T-helper 2 cell treated with Interferon-gamma antibody and Interleukin-4, amounts not matched to agents 5 μg/mL and 100 μg/mL, for 36 hours (primary cell): ENCODE measurements at regions not wholly inside any gene's neighbourhood (a gene's known extent, or its start where the extent isn't known, plus 50 kb on each side); places are given as distances from the start of the nearest gene placed in this dataset.
"Not testable (repeated sequence)": the region's sequence is repeated elsewhere in the genome, so short reads cannot be mapped to it uniquely, and the experiment has no call there.

ENCODE experiments used
- DNase-seq: peaks from one replicate; pipeline ENCODE4 v3.0.0; 2021; ENCODE audit warnings: low spot score
- H3K27ac Mint-ChIP-seq: one replicate; pipeline ENCODE4 v1.8.0; 2021; ENCODE audit warnings: mild to moderate bottlenecking, mixed read lengths
- H3K27me3 Mint-ChIP-seq: one replicate; pipeline ENCODE4 v1.8.0; 2021; ENCODE audit warnings: low read depth, mixed read lengths
- H3K36me3 Mint-ChIP-seq: one replicate; pipeline ENCODE4 v1.8.0; 2021; ENCODE audit warnings: low read depth, mixed read lengths
- H3K4me1 Mint-ChIP-seq: one replicate; pipeline ENCODE4 v1.8.0; 2021; ENCODE audit warnings: low read depth, mixed read lengths
- H3K4me3 Mint-ChIP-seq: one replicate; pipeline ENCODE4 v1.8.0; 2022; ENCODE audit warnings: mild to moderate bottlenecking, moderate library complexity, mixed read lengths
- H3K9me3 Mint-ChIP-seq: one replicate; pipeline ENCODE4 v1.8.0; 2021; ENCODE audit warnings: mixed read lengths

DNA sequence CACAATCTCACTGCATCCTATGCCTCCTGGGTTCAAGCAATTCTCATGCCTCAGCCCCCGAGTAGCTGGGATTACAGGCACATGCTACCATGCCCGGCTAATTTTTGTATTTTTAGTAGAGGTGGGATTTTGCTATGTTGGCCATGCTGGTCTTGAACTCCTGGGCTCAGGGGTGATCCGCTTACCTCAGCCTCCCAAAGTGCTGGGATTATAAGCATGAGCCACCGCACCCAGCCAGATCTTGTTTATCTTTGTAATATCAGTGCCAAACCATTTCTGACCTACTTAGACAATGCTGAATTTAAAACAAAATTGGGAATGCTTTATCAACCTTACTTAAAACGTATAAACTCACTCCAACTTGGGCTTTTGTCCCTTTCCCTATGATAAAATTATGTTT, 103.7 kb upstream of the GBE1 start:
- not testable (repeated sequence) for H3K4me1 Mint-ChIP-seq, H3K27me3 Mint-ChIP-seq, H3K9me3 Mint-ChIP-seq, H3K36me3 Mint-ChIP-seq, H3K4me3 Mint-ChIP-seq, DNase-seq, H3K27ac Mint-ChIP-seq

DNA sequence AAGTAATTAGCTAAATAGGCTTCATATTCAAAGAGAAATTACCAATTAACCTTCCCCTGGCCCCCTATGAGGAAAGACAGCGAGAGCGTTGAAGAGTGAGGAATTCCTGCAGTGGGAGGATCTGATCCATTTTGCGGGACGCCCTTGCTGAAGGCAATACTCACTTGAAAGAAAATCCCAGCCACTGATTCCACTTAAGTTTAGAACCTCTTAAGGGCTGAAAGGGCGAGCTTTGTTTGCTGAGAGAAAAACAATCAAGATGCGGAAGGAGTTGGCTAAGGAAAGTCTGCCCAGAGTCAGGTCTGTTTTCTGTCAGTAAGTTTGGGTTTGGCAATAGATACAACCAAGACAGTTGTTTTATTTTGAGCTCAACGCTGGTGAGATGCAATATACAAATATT, 102.8 kb upstream of the GBE1 start:
- no peak overlapping the region for H3K27ac Mint-ChIP-seq
- H3K36me3 Mint-ChIP-seq = no peaks in the 10 kb centered on the region
- no peak overlapping the region for H3K4me3 Mint-ChIP-seq
- DNase-seq = no peak
- H3K4me1 Mint-ChIP-seq = peaks cover 4% of the 10 kb centered on the region
- no peaks in the 10 kb centered on the region for H3K9me3 Mint-ChIP-seq
- H3K27me3 Mint-ChIP-seq = no peaks in the 10 kb centered on the region

DNA sequence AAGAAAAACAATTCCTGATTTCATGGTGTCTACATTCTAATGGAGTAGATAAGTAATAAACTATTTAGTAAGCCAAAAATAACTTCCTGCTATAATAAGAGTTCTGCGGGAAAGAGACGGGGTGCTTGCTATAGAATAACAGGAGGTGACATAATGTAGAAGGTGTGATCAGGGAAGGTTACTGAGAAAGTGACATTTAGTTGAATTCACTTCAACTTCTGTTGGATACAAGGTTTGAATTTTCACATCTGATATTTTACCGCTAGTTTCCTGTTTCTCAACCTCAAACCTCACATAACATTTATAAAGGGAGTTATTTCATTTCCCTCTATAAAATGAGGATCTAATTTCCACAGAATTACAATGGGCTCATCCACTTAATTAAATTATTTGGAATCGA, 102.3 kb upstream of the GBE1 start:
- H3K36me3 Mint-ChIP-seq = no peaks in the 10 kb centered on the region
- no peak for DNase-seq
- no peaks in the 10 kb centered on the region for H3K9me3 Mint-ChIP-seq
- H3K4me1 Mint-ChIP-seq = peaks cover 4% of the 10 kb centered on the region
- H3K27me3 Mint-ChIP-seq = no peaks in the 10 kb centered on the region
- H3K27ac Mint-ChIP-seq = no peak overlapping the region
- H3K4me3 Mint-ChIP-seq = no peak overlapping the region

DNA sequence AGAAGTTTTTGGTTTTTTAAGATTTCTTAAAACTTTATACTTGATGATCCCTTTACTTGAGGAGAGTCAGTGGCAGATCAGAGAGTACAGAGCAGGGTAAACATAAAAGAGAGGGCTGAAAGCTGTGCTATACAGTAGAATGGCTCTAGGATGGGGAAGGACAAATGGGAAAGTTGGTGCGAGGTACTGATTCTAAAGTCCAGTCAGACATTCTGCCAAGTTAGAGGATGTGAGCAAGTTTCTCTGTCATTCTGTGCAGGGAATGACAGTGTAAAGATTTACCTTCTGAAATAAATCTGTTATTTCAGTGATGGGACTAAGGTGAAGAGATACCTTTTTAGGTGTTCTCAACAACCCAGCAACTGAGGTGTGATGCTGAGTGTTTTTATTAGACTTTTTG, 100.1 kb upstream of the GBE1 start:
- Mint-ChIP-seq H3K4me1 (peaks cover 4% of the 10 kb centered on the region), H3K27me3 (no peaks in the 10 kb centered on the region), H3K9me3 (no peaks in the 10 kb centered on the region), H3K36me3 (no peaks in the 10 kb centered on the region), H3K27ac (no peak overlapping the region), H3K4me3 (no peak overlapping the region)
- DNase-seq = no peak

DNA sequence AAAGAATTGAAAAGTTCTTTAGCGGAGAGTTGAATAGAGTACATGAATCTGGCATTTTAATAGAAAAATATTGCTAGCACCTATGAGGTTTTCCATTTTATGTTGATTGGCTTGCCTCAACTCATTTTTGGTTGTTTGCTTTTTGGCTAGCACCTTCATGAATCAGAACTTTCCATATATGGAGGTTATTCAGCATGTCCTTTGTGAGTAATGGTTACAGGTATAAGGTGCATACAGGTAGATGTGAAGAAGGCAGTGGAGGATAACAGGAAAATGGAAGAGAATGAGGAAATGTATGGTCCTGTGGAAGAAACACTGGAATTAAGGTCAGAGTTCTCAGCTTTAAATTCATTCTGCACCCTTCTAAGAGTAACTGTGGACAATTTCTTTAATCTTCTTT, 98.1 kb upstream of the GBE1 start:
- Mint-ChIP-seq H3K9me3 (no peaks in the 10 kb centered on the region), H3K27ac (no peak overlapping the region), H3K4me1 (peaks cover 4% of the 10 kb centered on the region), H3K4me3 (no peak overlapping the region), H3K27me3 (no peaks in the 10 kb centered on the region), H3K36me3 (no peaks in the 10 kb centered on the region)
- DNase-seq = no peak

DNA sequence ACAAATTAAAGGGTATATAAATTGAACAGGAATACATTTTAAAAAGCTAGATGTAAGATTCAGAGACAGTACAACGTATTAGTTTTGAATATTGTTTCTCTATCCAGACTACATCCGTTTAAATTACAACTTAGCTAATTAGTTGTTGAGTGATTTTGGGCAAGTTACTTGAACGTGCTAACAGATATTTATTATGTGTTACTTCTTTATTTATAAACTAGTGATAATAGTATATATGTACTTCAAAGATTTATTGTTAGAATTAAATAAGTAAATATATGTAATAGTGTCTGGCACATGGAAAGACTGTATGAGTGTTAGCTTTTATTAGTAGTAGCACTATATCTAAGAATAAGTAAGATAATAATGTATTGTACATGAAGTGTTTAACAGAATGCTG, 92.0 kb upstream of the GBE1 start:
- no peaks in the 10 kb centered on the region for H3K36me3 Mint-ChIP-seq
- no peaks in the 10 kb centered on the region for H3K4me1 Mint-ChIP-seq
- no peak overlapping the region for H3K27ac Mint-ChIP-seq
- H3K9me3 Mint-ChIP-seq = no peaks in the 10 kb centered on the region
- DNase-seq = no peak
- no peaks in the 10 kb centered on the region for H3K27me3 Mint-ChIP-seq
- H3K4me3 Mint-ChIP-seq = no peak overlapping the region

DNA sequence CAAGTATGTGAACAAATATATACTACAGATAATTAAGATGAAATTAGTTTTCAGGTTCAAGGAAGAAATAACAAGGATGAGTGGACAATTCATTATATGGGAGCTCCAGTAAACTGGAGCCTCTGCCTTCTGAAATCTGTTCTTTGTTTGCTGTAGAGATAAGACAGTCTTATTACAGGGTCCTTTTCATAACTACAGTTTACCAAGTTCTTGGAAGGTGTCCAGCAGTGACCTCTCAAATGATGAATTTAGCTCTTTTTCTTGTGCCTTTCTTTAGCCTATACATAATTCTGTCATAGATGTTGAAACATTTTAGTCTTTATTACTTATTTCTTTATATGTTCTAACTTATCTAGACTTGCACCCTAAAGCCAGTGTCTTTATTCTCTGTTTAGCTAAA, 89.7 kb upstream of the GBE1 start:
- Mint-ChIP-seq H3K27ac (no peak overlapping the region), H3K4me1 (no peaks in the 10 kb centered on the region), H3K36me3 (no peaks in the 10 kb centered on the region), H3K4me3 (no peak overlapping the region), H3K27me3 (no peaks in the 10 kb centered on the region), H3K9me3 (no peaks in the 10 kb centered on the region)
- DNase-seq = no peak

DNA sequence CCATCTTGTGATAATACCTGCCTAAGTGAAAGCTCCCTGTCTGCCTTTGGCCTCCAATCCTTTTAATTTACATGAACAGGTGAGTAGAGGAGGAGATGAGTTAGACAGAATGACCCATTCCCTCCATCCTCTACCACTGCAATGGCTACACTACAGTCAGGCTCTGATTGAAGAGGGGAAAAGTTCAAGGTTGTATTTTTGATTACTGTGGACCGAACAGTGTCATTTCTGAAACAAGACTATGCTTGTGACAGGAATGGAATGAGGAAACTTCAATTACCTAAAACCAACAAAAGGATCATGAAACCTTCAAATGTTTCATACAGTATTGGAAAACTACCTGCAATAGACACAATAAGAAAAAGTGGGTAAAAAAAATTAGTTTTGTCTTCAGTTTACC, 85.5 kb upstream of the GBE1 start:
- Mint-ChIP-seq H3K36me3 (no peaks in the 10 kb centered on the region), H3K4me3 (no peak overlapping the region), H3K4me1 (no peaks in the 10 kb centered on the region), H3K9me3 (no peaks in the 10 kb centered on the region), H3K27ac (no peak overlapping the region), H3K27me3 (no peaks in the 10 kb centered on the region)
- no peak for DNase-seq

DNA sequence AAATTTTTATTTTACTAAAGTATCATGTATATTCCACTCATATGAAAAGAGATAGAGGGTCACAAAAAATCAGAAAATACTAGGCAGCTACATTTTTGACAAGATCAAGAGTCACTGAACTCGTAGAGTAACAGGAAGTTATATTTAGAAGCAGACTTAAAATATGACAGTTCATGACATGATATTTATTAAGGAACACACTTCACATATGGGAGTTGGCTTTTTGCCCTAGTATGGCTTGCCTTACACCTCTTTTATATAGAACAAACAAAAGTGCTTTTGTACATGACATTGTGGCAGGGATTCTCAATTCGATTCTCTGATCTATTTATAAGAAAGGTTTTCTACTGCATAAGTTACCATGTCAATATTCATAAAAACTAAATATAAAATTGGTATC, 80.1 kb upstream of the GBE1 start:
- H3K27me3 Mint-ChIP-seq = peaks cover 5% of the 10 kb centered on the region
- H3K9me3 Mint-ChIP-seq = no peaks in the 10 kb centered on the region
- H3K4me1 Mint-ChIP-seq = no peaks in the 10 kb centered on the region
- no peak overlapping the region for H3K27ac Mint-ChIP-seq
- DNase-seq = no peak
- H3K4me3 Mint-ChIP-seq = no peak overlapping the region
- H3K36me3 Mint-ChIP-seq = no peaks in the 10 kb centered on the region

DNA sequence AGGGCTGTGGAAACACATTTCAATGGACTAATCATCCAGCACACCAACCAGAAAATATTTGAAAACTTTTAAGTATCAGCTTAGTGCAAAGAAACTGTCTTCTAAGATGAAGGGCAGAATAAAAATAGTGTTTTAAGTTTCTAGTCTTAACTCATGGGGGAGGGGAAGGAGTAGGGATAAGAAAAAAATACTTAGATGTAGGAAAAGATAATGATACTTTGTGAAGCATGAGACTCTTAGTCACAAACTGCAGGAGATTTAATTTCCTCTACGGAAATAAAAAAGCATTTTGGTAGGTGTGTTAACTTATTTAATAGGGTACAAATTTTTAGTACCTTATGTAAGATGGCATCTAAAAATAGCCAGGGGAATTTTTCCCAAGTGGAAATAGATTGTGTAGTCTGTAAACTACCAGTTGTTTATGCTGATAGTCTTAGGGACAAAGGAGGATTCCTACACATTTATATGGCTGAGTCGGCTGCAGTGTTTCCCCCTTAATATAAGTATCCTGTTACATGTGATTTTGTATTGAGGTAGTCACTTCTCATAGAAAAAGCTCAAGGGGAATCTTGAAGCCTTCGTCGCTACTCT, 78.2 kb upstream of the GBE1 start:
- H3K9me3 Mint-ChIP-seq = no peaks in the 10 kb centered on the region
- no peak for DNase-seq
- peaks cover 5% of the 10 kb centered on the region for H3K27me3 Mint-ChIP-seq
- H3K36me3 Mint-ChIP-seq = no peaks in the 10 kb centered on the region
- H3K4me3 Mint-ChIP-seq = no peak overlapping the region
- no peak overlapping the region for H3K27ac Mint-ChIP-seq
- no peaks in the 10 kb centered on the region for H3K4me1 Mint-ChIP-seq

DNA sequence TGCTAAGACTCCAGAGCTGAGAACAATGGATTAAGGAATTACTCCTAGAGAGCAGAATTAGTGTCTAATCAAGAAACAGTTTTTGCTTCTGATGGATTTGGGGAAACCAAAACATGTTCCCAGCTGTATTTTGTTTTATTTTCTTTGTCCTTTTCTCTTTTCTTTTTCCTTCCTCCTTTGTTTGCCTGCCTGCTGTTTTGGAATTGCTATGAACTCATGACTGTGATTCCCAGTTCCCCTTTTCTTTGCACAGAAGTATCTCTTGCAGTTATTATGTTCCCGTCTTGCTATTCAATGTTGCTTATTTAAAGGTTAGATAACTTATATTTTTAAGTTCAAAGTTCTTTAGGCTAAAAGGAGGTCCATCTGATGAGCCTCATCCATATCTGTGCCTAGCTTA, 77.0 kb upstream of the GBE1 start:
- Mint-ChIP-seq H3K27me3 (peaks cover 5% of the 10 kb centered on the region), H3K27ac (no peak overlapping the region), H3K9me3 (no peaks in the 10 kb centered on the region), H3K4me3 (no peak overlapping the region), H3K36me3 (no peaks in the 10 kb centered on the region), H3K4me1 (no peaks in the 10 kb centered on the region)
- DNase-seq = no peak

DNA sequence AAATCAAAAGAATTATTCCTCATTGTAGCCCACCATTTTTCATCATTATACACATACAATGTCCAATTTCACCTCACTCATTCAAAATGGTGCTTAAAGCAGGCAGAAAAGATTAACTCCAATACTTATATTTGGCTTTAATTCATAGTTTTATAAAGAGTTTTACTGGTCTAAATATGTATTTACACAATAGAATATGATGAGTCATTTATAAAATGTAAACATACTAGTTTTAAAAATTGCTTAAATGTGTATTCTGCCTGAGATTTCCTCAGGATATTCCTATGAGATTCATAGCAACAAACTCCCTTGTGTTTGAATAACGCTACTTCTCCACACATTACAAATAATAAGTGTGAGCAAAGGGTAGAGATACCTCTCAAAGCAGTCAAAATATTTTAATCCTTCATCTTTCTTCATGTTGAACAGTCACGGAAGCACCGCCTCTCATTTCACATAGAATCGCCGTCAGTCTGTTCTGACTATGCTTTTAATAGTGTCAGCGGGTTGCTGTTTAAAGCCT, 75.7 kb upstream of the GBE1 start:
- no peaks in the 10 kb centered on the region for H3K9me3 Mint-ChIP-seq
- no peaks in the 10 kb centered on the region for H3K36me3 Mint-ChIP-seq
- H3K4me3 Mint-ChIP-seq = no peak overlapping the region
- H3K4me1 Mint-ChIP-seq = no peaks in the 10 kb centered on the region
- peaks cover 5% of the 10 kb centered on the region for H3K27me3 Mint-ChIP-seq
- H3K27ac Mint-ChIP-seq = no peak overlapping the region
- DNase-seq = no peak

DNA sequence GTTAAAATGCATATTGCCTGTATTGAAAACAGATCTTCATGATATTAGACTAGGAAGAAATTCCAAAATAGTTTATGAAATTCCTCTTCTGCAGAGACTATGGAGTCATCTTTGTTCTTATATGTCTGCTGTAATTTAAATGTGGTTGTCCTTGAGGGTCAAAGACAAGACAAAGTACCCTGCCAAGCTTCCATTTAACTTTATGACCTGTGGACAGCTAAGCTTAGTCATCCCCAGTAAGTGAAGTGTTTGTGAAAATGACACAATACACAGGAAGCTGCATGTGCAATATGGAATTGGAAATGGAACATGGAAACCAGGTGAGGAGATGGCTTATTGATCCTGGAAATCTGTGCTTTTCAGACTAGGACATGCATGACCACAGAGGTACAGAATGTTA, 68.5 kb upstream of the GBE1 start:
- Mint-ChIP-seq H3K27ac (no peak overlapping the region), H3K36me3 (no peaks in the 10 kb centered on the region), H3K27me3 (peaks cover 3% of the 10 kb centered on the region), H3K4me3 (no peak overlapping the region), H3K4me1 (no peaks in the 10 kb centered on the region), H3K9me3 (no peaks in the 10 kb centered on the region)
- DNase-seq = no peak

DNA sequence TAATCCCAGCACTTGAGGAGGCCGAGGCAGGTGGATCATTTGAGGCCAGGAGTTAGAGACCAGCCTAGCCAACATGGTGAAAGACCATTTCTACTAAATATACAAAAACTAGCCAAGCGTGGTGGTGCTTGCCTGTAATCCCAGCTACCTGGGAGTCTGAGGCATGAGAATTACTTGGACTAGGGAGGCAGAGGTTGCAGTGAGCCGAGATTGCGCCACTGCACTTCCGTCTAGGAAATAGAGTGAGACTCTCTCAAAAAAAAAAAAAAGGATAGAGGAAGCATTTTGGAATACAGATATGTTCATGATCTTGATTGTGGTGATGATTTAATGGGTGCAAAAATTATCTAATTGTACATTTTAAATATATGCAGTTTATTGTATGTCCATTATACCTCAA, 67.8 kb upstream of the GBE1 start:
- DNase-seq, H3K27ac Mint-ChIP-seq, H3K4me1 Mint-ChIP-seq, H3K36me3 Mint-ChIP-seq, H3K27me3 Mint-ChIP-seq, H3K9me3 Mint-ChIP-seq, H3K4me3 Mint-ChIP-seq: not testable (repeated sequence)

DNA sequence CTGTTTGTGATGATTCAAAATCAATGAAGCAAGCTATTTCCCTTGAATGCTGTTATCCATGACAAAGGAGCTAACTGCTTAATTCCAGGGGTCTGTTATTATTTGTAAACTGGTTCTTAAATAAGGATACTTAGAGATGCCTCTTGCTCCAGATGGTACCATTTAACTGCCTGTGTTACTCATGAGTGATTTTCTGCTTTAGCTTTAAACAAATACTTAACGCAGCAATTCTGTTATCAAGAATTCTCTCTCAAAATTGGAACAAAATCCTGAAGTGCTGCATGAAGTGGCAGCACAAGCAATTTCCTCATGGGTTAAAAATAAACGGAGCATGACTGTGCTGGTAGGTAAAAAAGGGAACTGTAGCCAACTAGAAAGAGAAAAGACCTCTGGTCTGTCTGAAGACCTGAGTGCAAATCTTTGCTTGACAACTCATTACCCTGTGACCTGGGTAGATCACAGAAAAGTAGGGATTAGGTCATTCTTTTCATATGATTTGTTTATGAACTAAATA, 62.5 kb upstream of the GBE1 start:
- Mint-ChIP-seq H3K9me3 (no peaks in the 10 kb centered on the region), H3K36me3 (no peaks in the 10 kb centered on the region), H3K27ac (no peak overlapping the region), H3K27me3 (peaks cover 3% of the 10 kb centered on the region), H3K4me3 (no peak overlapping the region), H3K4me1 (no peaks in the 10 kb centered on the region)
- DNase-seq = no peak
